BJ (cell line): ENCODE measurements at regions not wholly inside any gene's neighbourhood (a gene's known extent, or its start where the extent isn't known, plus 50 kb on each side); places are given as distances from the start of the nearest gene placed in this dataset.

Experiments used
- CTCF ChIA-PET: fragments of 350-600 bp; formaldehyde crosslinking; extraction: SDS; loops from one replicate; lab custom pipeline; 2021; ENCODE audit warnings: antibody characterized with exemption, inconsistent platforms; lab: Yijun Ruan, JAX
- POLR2A ChIA-PET: fragments of 300-600 bp; sonication (Branson Sonifier 250); formaldehyde crosslinking; extraction: SDS; loops from one replicate; lab custom pipeline; 2021; ENCODE audit warnings: antibody characterized with exemption; lab: Charles Lee
- DNase-seq: peaks from one replicate; pipeline ENCODE4 v3.0.0-alpha.2; 2011; ENCODE audit warnings: low read depth
- H3K27me3 ChIP-seq: 2 replicates; pipeline ENCODE4 v1.6.0; 2011; ENCODE audit warnings: low read length; ENCODE audit not compliant: control insufficient read depth, insufficient read depth
- H3K36me3 ChIP-seq: 2 replicates; pipeline ENCODE4 v1.5.1; 2011; ENCODE audit warnings: low read length; ENCODE audit not compliant: control insufficient read depth, insufficient read depth
- H3K4me3 ChIP-seq: 2 replicates; pipeline ENCODE4 v1.5.1; 2011; ENCODE audit warnings: low read depth, mild to moderate bottlenecking, control low read depth, low read length
- TF ChIP-seq, protein P1 (sequence below): IDR thresholded peaks from 2 replicates; pipeline ENCODE4 v1.5.1; 2011; ENCODE audit warnings: low read depth, mild to moderate bottlenecking, control low read depth, inconsistent platforms, low read length, moderate library complexity; ENCODE audit not compliant: insufficient read depth

DNA sequence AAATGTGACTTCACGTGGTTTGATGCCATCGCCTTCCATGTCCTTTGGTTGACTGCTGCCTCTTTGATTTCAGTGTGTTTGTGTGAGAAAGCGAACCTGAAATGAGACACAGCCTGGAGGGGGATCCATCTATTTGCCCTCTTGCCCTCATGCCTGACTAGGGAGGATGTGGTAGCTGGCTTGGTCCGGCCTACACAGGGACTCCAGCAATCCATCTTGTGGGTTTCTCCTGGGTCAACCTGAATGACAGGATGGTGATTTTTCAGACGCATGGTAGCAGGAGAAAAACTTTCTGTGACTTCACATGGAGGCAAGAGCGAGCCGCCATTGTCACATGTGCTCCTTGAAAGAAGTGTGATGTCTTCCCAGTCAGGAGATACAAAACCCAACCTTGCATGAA, 117.9 kb upstream of the DNAH14 start:
- ChIA-PET POLR2A (no interaction called here), CTCF (no interaction called here)
- Histone ChIP-seq H3K36me3 (no peaks in the 10 kb centered on the region), H3K27me3 (no peaks in the 10 kb centered on the region; the same call in 1 of the 2 replicates), H3K4me3 (no peak overlapping the region)
- TF ChIP-seq, protein P1, sequence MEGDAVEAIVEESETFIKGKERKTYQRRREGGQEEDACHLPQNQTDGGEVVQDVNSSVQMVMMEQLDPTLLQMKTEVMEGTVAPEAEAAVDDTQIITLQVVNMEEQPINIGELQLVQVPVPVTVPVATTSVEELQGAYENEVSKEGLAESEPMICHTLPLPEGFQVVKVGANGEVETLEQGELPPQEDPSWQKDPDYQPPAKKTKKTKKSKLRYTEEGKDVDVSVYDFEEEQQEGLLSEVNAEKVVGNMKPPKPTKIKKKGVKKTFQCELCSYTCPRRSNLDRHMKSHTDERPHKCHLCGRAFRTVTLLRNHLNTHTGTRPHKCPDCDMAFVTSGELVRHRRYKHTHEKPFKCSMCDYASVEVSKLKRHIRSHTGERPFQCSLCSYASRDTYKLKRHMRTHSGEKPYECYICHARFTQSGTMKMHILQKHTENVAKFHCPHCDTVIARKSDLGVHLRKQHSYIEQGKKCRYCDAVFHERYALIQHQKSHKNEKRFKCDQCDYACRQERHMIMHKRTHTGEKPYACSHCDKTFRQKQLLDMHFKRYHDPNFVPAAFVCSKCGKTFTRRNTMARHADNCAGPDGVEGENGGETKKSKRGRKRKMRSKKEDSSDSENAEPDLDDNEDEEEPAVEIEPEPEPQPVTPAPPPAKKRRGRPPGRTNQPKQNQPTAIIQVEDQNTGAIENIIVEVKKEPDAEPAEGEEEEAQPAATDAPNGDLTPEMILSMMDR, result no peak
- DNase-seq, result no peak

DNA sequence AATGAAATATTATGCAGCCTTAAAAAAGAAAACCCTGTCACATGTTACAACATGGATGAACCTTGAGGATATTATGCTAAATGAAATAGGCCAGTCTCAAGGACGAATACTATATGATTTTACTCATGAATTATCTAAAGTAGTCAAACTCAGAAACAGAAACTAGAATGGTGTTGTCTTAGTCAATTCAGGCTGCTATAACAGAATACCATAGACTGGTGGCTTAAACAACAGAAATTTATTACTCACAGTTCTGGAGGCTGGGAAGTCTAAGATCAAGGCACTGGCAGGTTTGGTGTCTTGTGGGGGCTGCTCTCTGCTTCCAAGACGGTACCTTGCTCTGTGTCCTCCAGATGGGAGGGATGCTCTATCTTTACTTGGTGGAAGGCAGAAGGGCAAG, 113.8 kb upstream of the DNAH14 start:
- no peaks in the 10 kb centered on the region; the same call in 1 of the 2 replicates for H3K27me3 ChIP-seq
- TF ChIP-seq, protein P1, result no peak
- no peak overlapping the region for H3K4me3 ChIP-seq
- ChIA-PET CTCF (interaction anchor here (1.3 kb wide), 1 partner anchor 35 kb away, joined by 4 read pairs; no protein-coding TSS in a partner anchor), POLR2A (no interaction called here)
- no peaks in the 10 kb centered on the region for H3K36me3 ChIP-seq
- no peak for DNase-seq

- H3K27me3 ChIP-seq, result no peaks in the 10 kb centered on the region; the same call in 1 of the 2 replicates
- CTCF ChIA-PET, result interaction anchor here (1.3 kb wide), 1 partner anchor 35 kb away, joined by 4 read pairs; no protein-coding TSS in a partner anchor
- TF ChIP-seq, protein P1, result no peak
These were observed 113.4 kb upstream of the DNAH14 start for GRCh38 chr1:224816062-224816461.

GRCh38 chr1:224817382-224817781, 112.1 kb upstream of the DNAH14 start:
- ChIA-PET CTCF (interaction anchor here (0.8 to 0.9 kb wide), 2 partner anchors 31 to 33 kb away, joined by 3 to 4 read pairs; no protein-coding TSS in a partner anchor), POLR2A (no interaction called here)
- H3K36me3 ChIP-seq, result no peaks in the 10 kb centered on the region
- no peak overlapping the region for H3K4me3 ChIP-seq
- no peaks in the 10 kb centered on the region for H3K27me3 ChIP-seq
- TF ChIP-seq, protein P1, result no peak
- no peak for DNase-seq

More at GRCh38 chr1:224816062-224816461, 113.4 kb upstream of the DNAH14 start:
- DNase-seq, result no peak
- POLR2A ChIA-PET, result no interaction called here
- H3K4me3 ChIP-seq, result no peak overlapping the region
- H3K36me3 ChIP-seq, result no peaks in the 10 kb centered on the region

DNA sequence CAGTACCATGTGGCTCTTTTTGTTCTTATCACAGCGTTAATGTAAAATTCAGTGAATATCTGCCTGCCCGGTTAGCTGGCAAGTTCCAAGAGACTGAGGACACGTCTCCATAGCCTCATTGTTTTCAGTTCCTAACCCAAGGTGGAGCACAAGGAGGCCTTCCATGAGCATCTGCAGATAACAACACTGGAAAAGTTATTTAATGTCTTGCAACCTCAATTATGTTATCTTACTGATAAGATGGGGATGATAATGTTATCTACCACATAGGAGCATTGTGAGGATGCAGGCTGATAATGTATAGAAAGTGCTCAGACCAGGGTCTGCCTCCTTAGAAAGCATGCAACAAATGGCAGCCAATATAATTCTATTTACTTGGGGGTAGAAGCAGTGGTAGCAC, 109.6 kb upstream of the DNAH14 start:
- TF ChIP-seq, protein P1, result no peak
- H3K36me3 ChIP-seq, result no peaks in the 10 kb centered on the region
- CTCF ChIA-PET, result no interaction called here

More for the DNA sequence above, 109.6 kb upstream of the DNAH14 start:
- H3K27me3 ChIP-seq, result no peaks in the 10 kb centered on the region
- POLR2A ChIA-PET, result no interaction called here
- H3K4me3 ChIP-seq, result no peak overlapping the region
- no peak for DNase-seq
